ENCODE measurements at regions not wholly inside any gene's neighbourhood (a gene's known extent, or its start where the extent isn't known, plus 50 kb on each side); places are given as distances from the start of the nearest gene placed in this dataset.

GRCh38 chr9:103731541-103731940 is 362.6 kb upstream of the SMC2 start:
- no peak overlapping the region for H3K27ac ChIP-seq (ENCODE audit: extremely low read depth, low read depth, low read length)
- ATAC-seq (no peak), DNase-seq (ENCODE audit: extremely low read depth in 1 of 4, low spot score in 3 of 4) (no peak), FAIRE-seq (no peak)
- intact Hi-C loops (cut with micrococcal nuclease), result no loop called here
- no peaks in the 10 kb centered on the region for H3K9me1 ChIP-seq (ENCODE audit: control insufficient read depth, insufficient read depth, low read length)
- no peaks in the 10 kb centered on the region for H3K36me3 ChIP-seq (ENCODE audit: control insufficient read depth, insufficient read depth, low read length)
- H3K4me1 ChIP-seq (replicated peaks in 1 of 2; ENCODE audit: control insufficient read depth in 2 of 2, insufficient read depth in 2 of 2, low read length in 2 of 2), result no peaks in the 10 kb centered on the region
- H3K4me3 ChIP-seq, result no peak overlapping the region
- in situ Hi-C loops (cut with MboI), result no loop called here
- ChIA-PET POLR2A (no interaction called here), CTCF (ENCODE audit: low intra/inter-chr PET ratio) (no interaction called here)
- WGBS (ENCODE audit: insufficient coverage, low coverage, missing lambda C conversion rate), result 0% methylated on average over 2 of the region's 2 CpGs
- no peak overlapping the region for H3K9ac ChIP-seq (ENCODE audit: insufficient read depth in 1 of 2, low read depth in 2 of 2, low read length in 2 of 2)
- H3K4me2 ChIP-seq (ENCODE audit: insufficient read depth, low read length), result no peak overlapping the region
- H3K9me3 ChIP-seq (replicated peaks; ENCODE audit: control insufficient read depth, insufficient read depth, low read depth, low read length), result no peaks in the 10 kb centered on the region
- no peak overlapping the region for H2AFZ ChIP-seq (ENCODE audit: low read depth, low read length)
- TF ChIP-seq ZNF12 (CRISPR knock-in tag; IDR thresholded peaks at IDR 0.05), result no peak
- TF ChIP-seq ERF (CRISPR knock-in tag; IDR thresholded peaks at IDR 0.05), result no peak
- TF ChIP-seq ZNF780A (CRISPR knock-in tag; IDR thresholded peaks at IDR 0.05), result no peak
- TF ChIP-seq TCF3 (CRISPR knock-in tag; IDR thresholded peaks at IDR 0.05), result no peak
- no peak for TF ChIP-seq ZNF778 (CRISPR knock-in tag; IDR thresholded peaks at IDR 0.05)
- no TSS peak for BruUV-seq (replicated peaks)
- no peaks in the 10 kb centered on the region for H3K79me2 ChIP-seq (ENCODE audit: control insufficient read depth, insufficient read depth, low read length)
- H3K27me3 ChIP-seq (ENCODE audit: control insufficient read depth in 2 of 2, insufficient read depth in 2 of 2, low read length in 2 of 2), result no peaks in the 10 kb centered on the region
- no peaks in the 10 kb centered on the region for H4K20me1 ChIP-seq (replicated peaks; ENCODE audit: control insufficient read depth, insufficient read depth, low read length)

- no peak overlapping the region for H2AFZ ChIP-seq (ENCODE audit: low read depth, low read length)
- no peaks in the 10 kb centered on the region for H3K4me1 ChIP-seq (replicated peaks in 1 of 2; ENCODE audit: control insufficient read depth in 2 of 2, insufficient read depth in 2 of 2, low read length in 2 of 2)
- no peak for FAIRE-seq
- 13% methylated on average over 1 of the region's 1 CpG for WGBS (ENCODE audit: insufficient coverage, low coverage, missing lambda C conversion rate)
- no peak for ATAC-seq
- no peak for DNase-seq (ENCODE audit: extremely low read depth in 1 of 4, low spot score in 3 of 4)
- no peak overlapping the region for H3K4me3 ChIP-seq
- in situ Hi-C loops (cut with MboI), result no loop called here
- H3K9me1 ChIP-seq (ENCODE audit: control insufficient read depth, insufficient read depth, low read length), result no peaks in the 10 kb centered on the region
- H3K79me2 ChIP-seq (ENCODE audit: control insufficient read depth, insufficient read depth, low read length), result no peaks in the 10 kb centered on the region
- H4K20me1 ChIP-seq (replicated peaks; ENCODE audit: control insufficient read depth, insufficient read depth, low read length), result no peaks in the 10 kb centered on the region
- intact Hi-C loops (cut with micrococcal nuclease), result no loop called here
- no peaks in the 10 kb centered on the region for H3K27me3 ChIP-seq (ENCODE audit: control insufficient read depth in 2 of 2, insufficient read depth in 2 of 2, low read length in 2 of 2)
- H3K27ac ChIP-seq (ENCODE audit: extremely low read depth, low read depth, low read length), result no peak overlapping the region
- H3K9ac ChIP-seq (ENCODE audit: insufficient read depth in 1 of 2, low read depth in 2 of 2, low read length in 2 of 2), result no peak overlapping the region
- ChIA-PET POLR2A (no interaction called here), CTCF (ENCODE audit: low intra/inter-chr PET ratio) (no interaction called here)
- no TSS peak for BruUV-seq (replicated peaks)
- H3K4me2 ChIP-seq (ENCODE audit: insufficient read depth, low read length), result no peak overlapping the region
- H3K9me3 ChIP-seq (replicated peaks; ENCODE audit: control insufficient read depth, insufficient read depth, low read depth, low read length), result no peaks in the 10 kb centered on the region
- no peaks in the 10 kb centered on the region for H3K36me3 ChIP-seq (ENCODE audit: control insufficient read depth, insufficient read depth, low read length)
- no peak for TF ChIP-seq MLX (CRISPR knock-in tag; conservative IDR thresholded peaks at IDR 0.05)
- TF ChIP-seq ZNF146 (CRISPR knock-in tag; IDR thresholded peaks at IDR 0.05; ENCODE audit: unreplicated experiment), result no peak
- no peak for TF ChIP-seq MCM5 (IDR thresholded peaks at IDR 0.05; ENCODE audit: low read depth)
- TF ChIP-seq NFRKB (IDR thresholded peaks at IDR 0.05; ENCODE audit: low read depth), result no peak
- no peak for TF ChIP-seq ZNF263 (CRISPR knock-in tag; IDR thresholded peaks at IDR 0.05; ENCODE audit: borderline replicate concordance)
- no peak for TF ChIP-seq RBM34 (IDR thresholded peaks at IDR 0.05; ENCODE audit: borderline replicate concordance, insufficient read depth, low read length)
- no peak for TF ChIP-seq ARID3B (CRISPR knock-in tag; IDR thresholded peaks at IDR 0.05; ENCODE audit: borderline replicate concordance)
- no peak for TF ChIP-seq CBFA2T3 (IDR thresholded peaks at IDR 0.05)
- no peak for TF ChIP-seq PHB (CRISPR knock-in tag; IDR thresholded peaks at IDR 0.05)
- no peak for TF ChIP-seq ZC3H11A (IDR thresholded peaks at IDR 0.05; ENCODE audit: low read depth, low read length)
- TF ChIP-seq ELF4 (CRISPR knock-in tag; IDR thresholded peaks at IDR 0.05), result no peak
- TF ChIP-seq SLC30A9 (CRISPR knock-in tag; IDR thresholded peaks at IDR 0.05), result no peak
- no peak for TF ChIP-seq RFX1 (IDR thresholded peaks at IDR 0.05)
- TF ChIP-seq SAFB2 (IDR thresholded peaks at IDR 0.05; ENCODE audit: borderline replicate concordance, low read depth, low read length, severe bottlenecking), result no peak
Observed at GRCh38 chr9:103734471-103734870, 359.6 kb upstream of the SMC2 start.
